ENCODE measurements at regions not wholly inside any gene's neighbourhood (a gene's known extent, or its start where the extent isn't known, plus 50 kb on each side); places are given as distances from the start of the nearest gene placed in this dataset.

DNA sequence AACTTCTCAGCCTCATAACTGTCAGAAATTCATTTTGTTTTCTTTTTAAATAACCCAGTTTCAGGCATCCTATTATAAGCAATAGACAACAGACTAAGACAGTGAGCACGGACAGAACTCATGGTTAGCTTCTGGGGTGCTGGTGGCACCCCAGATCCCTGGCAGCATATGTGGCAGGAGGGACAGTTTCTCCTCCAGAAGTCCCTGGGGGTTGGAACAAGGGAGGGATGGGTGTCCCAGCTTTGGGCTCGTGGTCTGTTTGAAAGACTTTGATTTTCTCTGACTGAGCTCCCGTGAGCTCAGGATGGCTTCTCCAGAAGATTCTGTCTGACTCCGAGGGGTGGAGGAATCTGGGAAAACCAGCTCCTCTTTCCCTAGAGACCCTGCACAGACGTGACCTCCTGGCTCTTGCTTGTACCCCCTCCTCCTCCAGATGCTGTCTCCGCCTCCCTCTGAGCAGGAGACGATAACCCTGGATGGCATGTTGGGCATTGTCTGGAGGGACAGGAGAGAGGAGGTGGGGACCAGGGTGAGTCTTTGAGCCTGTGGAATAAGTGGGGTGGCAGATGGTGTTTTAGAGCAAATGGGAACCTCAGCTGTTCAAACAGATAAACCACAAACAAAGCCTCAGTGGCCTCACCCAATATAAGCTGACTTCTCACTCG is 421.1 kb downstream of the GLRX3 start:
- TF ChIP-seq, protein P1, sequence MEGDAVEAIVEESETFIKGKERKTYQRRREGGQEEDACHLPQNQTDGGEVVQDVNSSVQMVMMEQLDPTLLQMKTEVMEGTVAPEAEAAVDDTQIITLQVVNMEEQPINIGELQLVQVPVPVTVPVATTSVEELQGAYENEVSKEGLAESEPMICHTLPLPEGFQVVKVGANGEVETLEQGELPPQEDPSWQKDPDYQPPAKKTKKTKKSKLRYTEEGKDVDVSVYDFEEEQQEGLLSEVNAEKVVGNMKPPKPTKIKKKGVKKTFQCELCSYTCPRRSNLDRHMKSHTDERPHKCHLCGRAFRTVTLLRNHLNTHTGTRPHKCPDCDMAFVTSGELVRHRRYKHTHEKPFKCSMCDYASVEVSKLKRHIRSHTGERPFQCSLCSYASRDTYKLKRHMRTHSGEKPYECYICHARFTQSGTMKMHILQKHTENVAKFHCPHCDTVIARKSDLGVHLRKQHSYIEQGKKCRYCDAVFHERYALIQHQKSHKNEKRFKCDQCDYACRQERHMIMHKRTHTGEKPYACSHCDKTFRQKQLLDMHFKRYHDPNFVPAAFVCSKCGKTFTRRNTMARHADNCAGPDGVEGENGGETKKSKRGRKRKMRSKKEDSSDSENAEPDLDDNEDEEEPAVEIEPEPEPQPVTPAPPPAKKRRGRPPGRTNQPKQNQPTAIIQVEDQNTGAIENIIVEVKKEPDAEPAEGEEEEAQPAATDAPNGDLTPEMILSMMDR (IDR thresholded peaks at IDR 0.05 in 4 of 5, conservative IDR thresholded peaks at IDR 0.05 in 1 of 5): no peak
- TF ChIP-seq POLR2A (IDR thresholded peaks at IDR 0.05): no peak
